Hepatic stellate cell (primary cell): ENCODE measurements at regions not wholly inside any gene's neighbourhood (a gene's known extent, or its start where the extent isn't known, plus 50 kb on each side); places are given as distances from the start of the nearest gene placed in this dataset.
"Not testable (repeated sequence)": the region's sequence is repeated elsewhere in the genome, so short reads cannot be mapped to it uniquely, and the experiment has no call there.

Experiments used
- DNase-seq: peaks from one replicate; pipeline ENCODE4 v3.0.0; 2011; ENCODE audit warnings: low spot score

- DNase-seq, result no peak
Observed at GRCh38 chr4:62450740-62451139, 1250.6 kb downstream of the ADGRL3 start.

- DNase-seq, result no peak
Observed at GRCh38 chr4:62449538-62449937, 1249.4 kb downstream of the ADGRL3 start.

GRCh38 chr4:62448911-62449310, 1248.8 kb downstream of the ADGRL3 start:
- no peak for DNase-seq

- no peak for DNase-seq
Observed at GRCh38 chr4:62439051-62439450, 1238.9 kb downstream of the ADGRL3 start.

GRCh38 chr4:62434921-62435320, 1234.8 kb downstream of the ADGRL3 start:
- DNase-seq, result no peak

- not testable (repeated sequence) for DNase-seq
Observed at GRCh38 chr4:62431513-62432231, 1231.5 kb downstream of the ADGRL3 start.

- DNase-seq, result no peak
Observed at GRCh38 chr4:62429297-62429696, 1229.2 kb downstream of the ADGRL3 start.

- DNase-seq, result no peak
Observed at GRCh38 chr4:62415256-62415655, 1215.1 kb downstream of the ADGRL3 start.

GRCh38 chr4:62414563-62414962, 1214.4 kb downstream of the ADGRL3 start:
- no peak for DNase-seq

- DNase-seq, result no peak
Observed at GRCh38 chr4:62410371-62411003, 1210.4 kb downstream of the ADGRL3 start.

- DNase-seq, result no peak
Observed at GRCh38 chr4:62408454-62408853, 1208.3 kb downstream of the ADGRL3 start.

GRCh38 chr4:62407534-62407933, 1207.4 kb downstream of the ADGRL3 start:
- no peak for DNase-seq

- no peak for DNase-seq
Observed at GRCh38 chr4:62402088-62402806, 1202.1 kb downstream of the ADGRL3 start.

- DNase-seq, result no peak
Observed at GRCh38 chr4:62399242-62399641, 1199.1 kb downstream of the ADGRL3 start.

- no peak for DNase-seq
Observed at GRCh38 chr4:62398318-62398717, 1198.2 kb downstream of the ADGRL3 start.

GRCh38 chr4:62394766-62395165, 1194.6 kb downstream of the ADGRL3 start:
- DNase-seq, result no peak

- no peak for DNase-seq
Observed at GRCh38 chr4:62387808-62388207, 1187.7 kb downstream of the ADGRL3 start.

- no peak for DNase-seq
Observed at GRCh38 chr4:62377700-62378099, 1177.6 kb downstream of the ADGRL3 start.

- no peak for DNase-seq
Observed at GRCh38 chr4:62377245-62377644, 1177.1 kb downstream of the ADGRL3 start.

- DNase-seq, result no peak
Observed at GRCh38 chr4:62366939-62367338, 1166.8 kb downstream of the ADGRL3 start.

GRCh38 chr4:62360156-62360545, 1160.0 kb downstream of the ADGRL3 start:
- DNase-seq, result no peak

- DNase-seq, result no peak
Observed at GRCh38 chr4:62359441-62360155, 1159.5 kb downstream of the ADGRL3 start.

GRCh38 chr4:62344915-62345314, 1144.8 kb downstream of the ADGRL3 start:
- no peak for DNase-seq
